KOPT-K1 (cell line): ENCODE measurements at regions not wholly inside any gene's neighbourhood (a gene's known extent, or its start where the extent isn't known, plus 50 kb on each side); places are given as distances from the start of the nearest gene placed in this dataset.
"Not testable (repeated sequence)": the region's sequence is repeated elsewhere in the genome, so short reads cannot be mapped to it uniquely, and the experiment has no call there.

Experiments used
- H3K27ac ChIP-seq: fragments of 200-600 bp; sonication (generic); 2 replicates; pipeline ENCODE4 v1.5.1; 2016; ENCODE audit warnings: antibody characterized with exemption, mild to moderate bottlenecking, low read depth, low read length; ENCODE audit not compliant: poor library complexity, severe bottlenecking
- H3K36me3 ChIP-seq: fragments of 200-600 bp; sonication (generic); 2 replicates; pipeline ENCODE4 v1.5.1; 2017; ENCODE audit warnings: antibody characterized with exemption, mild to moderate bottlenecking, low read length, moderate library complexity; ENCODE audit not compliant: insufficient read depth
- H3K9me3 ChIP-seq: fragments of 200-600 bp; sonication (generic); 2 replicates; pipeline ENCODE4 v1.5.1; 2017; ENCODE audit warnings: antibody characterized with exemption, low read length, mild to moderate bottlenecking; ENCODE audit not compliant: insufficient read depth, poor library complexity, severe bottlenecking

GRCh38 chr1:232422098-232422497 is 207.8 kb downstream of the SIPA1L2 start:
- Histone ChIP-seq H3K36me3 (no peaks in the 10 kb centered on the region), H3K9me3 (peaks cover 6% of the 10 kb centered on the region), H3K27ac (no peak overlapping the region)

- peaks cover 6% of the 10 kb centered on the region for H3K9me3 ChIP-seq
- H3K27ac ChIP-seq = no peak overlapping the region
- no peaks in the 10 kb centered on the region for H3K36me3 ChIP-seq
Measured at GRCh38 chr1:232421143-232421796, 208.7 kb downstream of the SIPA1L2 start.

GRCh38 chr1:232417636-232418248 is 212.2 kb downstream of the SIPA1L2 start:
- no peaks in the 10 kb centered on the region for H3K9me3 ChIP-seq
- no peak overlapping the region for H3K27ac ChIP-seq
- no peaks in the 10 kb centered on the region for H3K36me3 ChIP-seq

GRCh38 chr1:232416026-232416568 is 213.8 kb downstream of the SIPA1L2 start:
- Histone ChIP-seq H3K9me3 (no peaks in the 10 kb centered on the region), H3K27ac (no peak overlapping the region), H3K36me3 (no peaks in the 10 kb centered on the region)

- not testable (repeated sequence) for H3K27ac ChIP-seq, H3K36me3 ChIP-seq, H3K9me3 ChIP-seq
Measured at GRCh38 chr1:232415481-232415880, 214.5 kb downstream of the SIPA1L2 start.

- Histone ChIP-seq H3K9me3 (no peaks in the 10 kb centered on the region), H3K36me3 (no peaks in the 10 kb centered on the region), H3K27ac (no peak overlapping the region)
Measured at GRCh38 chr1:232414100-232414499, 215.8 kb downstream of the SIPA1L2 start.

- Histone ChIP-seq H3K27ac (no peak overlapping the region), H3K9me3 (no peaks in the 10 kb centered on the region), H3K36me3 (no peaks in the 10 kb centered on the region)
Measured at GRCh38 chr1:232413674-232414073, 216.3 kb downstream of the SIPA1L2 start.

- Histone ChIP-seq H3K36me3 (no peaks in the 10 kb centered on the region), H3K27ac (no peak overlapping the region), H3K9me3 (no peaks in the 10 kb centered on the region)
Measured at GRCh38 chr1:232409584-232409983, 220.3 kb downstream of the SIPA1L2 start.

- no peaks in the 10 kb centered on the region for H3K36me3 ChIP-seq
- no peak overlapping the region for H3K27ac ChIP-seq
Measured at GRCh38 chr1:232407120-232407519, 222.8 kb downstream of the SIPA1L2 start.

GRCh38 chr1:232405781-232406180 is 224.2 kb downstream of the SIPA1L2 start:
- Histone ChIP-seq H3K36me3 (no peaks in the 10 kb centered on the region), H3K9me3 (no peaks in the 10 kb centered on the region), H3K27ac (no peak overlapping the region)

More at GRCh38 chr1:232407120-232407519, 222.8 kb downstream of the SIPA1L2 start:
- H3K9me3 ChIP-seq = no peaks in the 10 kb centered on the region

- H3K9me3 ChIP-seq = no peaks in the 10 kb centered on the region
- no peak overlapping the region for H3K27ac ChIP-seq
- H3K36me3 ChIP-seq = no peaks in the 10 kb centered on the region
Measured at GRCh38 chr1:232404981-232405731, 224.8 kb downstream of the SIPA1L2 start.

GRCh38 chr1:232404227-232404626 is 225.7 kb downstream of the SIPA1L2 start:
- H3K9me3 ChIP-seq = no peaks in the 10 kb centered on the region
- no peaks in the 10 kb centered on the region for H3K36me3 ChIP-seq
- no peak overlapping the region for H3K27ac ChIP-seq

GRCh38 chr1:232403017-232403714 is 226.8 kb downstream of the SIPA1L2 start:
- Histone ChIP-seq H3K9me3 (no peaks in the 10 kb centered on the region), H3K27ac (no peak overlapping the region), H3K36me3 (no peaks in the 10 kb centered on the region)

GRCh38 chr1:232398823-232399222 is 231.1 kb downstream of the SIPA1L2 start:
- no peaks in the 10 kb centered on the region for H3K36me3 ChIP-seq
- H3K27ac ChIP-seq = no peak overlapping the region
- no peaks in the 10 kb centered on the region for H3K9me3 ChIP-seq
